ENCODE measurements at regions not wholly inside any gene's neighbourhood (a gene's known extent, or its start where the extent isn't known, plus 50 kb on each side); places are given as distances from the start of the nearest gene placed in this dataset.

GRCh38 chr4:58564695-58565475, 1454.7 kb upstream of the IGFBP7 start:
- DNase-seq (ENCODE audit: extremely low read depth, low read depth, low spot score): no peak

- DNase-seq (ENCODE audit: extremely low read depth, low read depth, low spot score): no peak
Measured at GRCh38 chr4:58561170-58561569, 1451.0 kb upstream of the IGFBP7 start.

GRCh38 chr4:58560736-58561135, 1450.6 kb upstream of the IGFBP7 start:
- DNase-seq (ENCODE audit: extremely low read depth, low read depth, low spot score): no peak

GRCh38 chr4:58553679-58554078, 1443.5 kb upstream of the IGFBP7 start:
- DNase-seq (ENCODE audit: extremely low read depth, low read depth, low spot score): no peak

GRCh38 chr4:58553031-58553430, 1442.8 kb upstream of the IGFBP7 start:
- DNase-seq (ENCODE audit: extremely low read depth, low read depth, low spot score): no peak

GRCh38 chr4:58551676-58552075, 1441.5 kb upstream of the IGFBP7 start:
- DNase-seq (ENCODE audit: extremely low read depth, low read depth, low spot score): no peak

- DNase-seq (ENCODE audit: extremely low read depth, low read depth, low spot score): no peak
Measured at GRCh38 chr4:58543465-58543864, 1433.3 kb upstream of the IGFBP7 start.

- no peak for DNase-seq (ENCODE audit: extremely low read depth, low read depth, low spot score)
Measured at GRCh38 chr4:58541926-58542325, 1431.7 kb upstream of the IGFBP7 start.

- no peak for DNase-seq (ENCODE audit: extremely low read depth, low read depth, low spot score)
Measured at GRCh38 chr4:58522765-58523382, 1412.7 kb upstream of the IGFBP7 start.

GRCh38 chr4:58515226-58515625, 1405.0 kb upstream of the IGFBP7 start:
- no peak for DNase-seq (ENCODE audit: extremely low read depth, low read depth, low spot score)

- no peak for DNase-seq (ENCODE audit: extremely low read depth, low read depth, low spot score)
Measured at GRCh38 chr4:58514299-58514698, 1404.1 kb upstream of the IGFBP7 start.

GRCh38 chr4:58510652-58511051, 1400.5 kb upstream of the IGFBP7 start:
- DNase-seq (ENCODE audit: extremely low read depth, low read depth, low spot score): no peak

- no peak for DNase-seq (ENCODE audit: extremely low read depth, low read depth, low spot score)
Measured at GRCh38 chr4:58507079-58507478, 1396.9 kb upstream of the IGFBP7 start.

- no peak for DNase-seq (ENCODE audit: extremely low read depth, low read depth, low spot score)
Measured at GRCh38 chr4:58502839-58503238, 1392.7 kb upstream of the IGFBP7 start.

GRCh38 chr4:58499182-58499581, 1389.0 kb upstream of the IGFBP7 start:
- no peak for DNase-seq (ENCODE audit: extremely low read depth, low read depth, low spot score)

- no peak for DNase-seq (ENCODE audit: extremely low read depth, low read depth, low spot score)
Measured at GRCh38 chr4:58491620-58492019, 1381.4 kb upstream of the IGFBP7 start.

GRCh38 chr4:58477950-58478349, 1367.8 kb upstream of the IGFBP7 start:
- DNase-seq (ENCODE audit: extremely low read depth, low read depth, low spot score): no peak

GRCh38 chr4:58477513-58477912, 1367.3 kb upstream of the IGFBP7 start:
- DNase-seq (ENCODE audit: extremely low read depth, low read depth, low spot score): no peak

- DNase-seq (ENCODE audit: extremely low read depth, low read depth, low spot score): no peak
Measured at GRCh38 chr4:58475097-58475496, 1364.9 kb upstream of the IGFBP7 start.

GRCh38 chr4:58465031-58465430, 1354.8 kb upstream of the IGFBP7 start:
- DNase-seq (ENCODE audit: extremely low read depth, low read depth, low spot score): no peak

- no peak for DNase-seq (ENCODE audit: extremely low read depth, low read depth, low spot score)
Measured at GRCh38 chr4:58456727-58457384, 1346.7 kb upstream of the IGFBP7 start.

GRCh38 chr4:58453956-58454355, 1343.8 kb upstream of the IGFBP7 start:
- no peak for DNase-seq (ENCODE audit: extremely low read depth, low read depth, low spot score)

Measured in glomerular endothelial cell (primary cell).